B cell (primary cell): ENCODE measurements at regions not wholly inside any gene's neighbourhood (a gene's known extent, or its start where the extent isn't known, plus 50 kb on each side); places are given as distances from the start of the nearest gene placed in this dataset.

Experiments used
- ATAC-seq: fragments of 200-7000 bp; cut with Tn5 transposase; one replicate; pipeline ENCODE4 v1.10.0; 2021; ENCODE audit warnings: low read depth, mild to moderate bottlenecking, moderate number of reproducible peaks, moderate library complexity
- CTCF ChIA-PET: fragments of 350-600 bp; sonication (Branson Sonifier 250); formaldehyde crosslinking; loops from one replicate; lab custom pipeline; 2021; ENCODE audit warnings: antibody characterized with exemption, inconsistent platforms; lab: Charles Lee
- POLR2A ChIA-PET: fragments of 350-600 bp; sonication (Branson Sonifier 250); formaldehyde crosslinking; loops from one replicate; lab custom pipeline; 2021; ENCODE audit warnings: antibody characterized with exemption; lab: Charles Lee
- DNase-seq: peaks from one replicate; pipeline ENCODE4 v3.0.0; 2013
- H2AFZ ChIP-seq: 2 replicates; pipeline ENCODE4 v1.6.1; 2012; ENCODE audit warnings: mild to moderate bottlenecking, low read depth, low read length; ENCODE audit not compliant: insufficient read depth, poor library complexity, severe bottlenecking
- H3K27ac ChIP-seq, 2 donors: 1 replicate in 1 of 2; 2 replicates in 1 of 2; pipeline ENCODE4 v1.5.1; 2012 to 2013; ENCODE audit warnings: low read length in 2 of 2, mild to moderate bottlenecking in 2 of 2, moderate library complexity in 1 of 2
- H3K27me3 ChIP-seq, 4 experiments: fragments of 200-600 bp in 1 of 4; sonication (generic) in 1 of 4; replicated peaks in 1 of 4; 1 replicate in 2 of 4; 2 replicates in 2 of 4; pipeline versions ENCODE4 v1.6.1 to v1.7.0; 2013 to 2016; ENCODE audit warnings: low read length in 3 of 4, mild to moderate bottlenecking in 2 of 4, mixed read lengths in 1 of 4, moderate library complexity in 1 of 4; ENCODE audit not compliant: insufficient read depth in 4 of 4, control insufficient read depth in 3 of 4; ENCODE audit errors: control extremely low read depth in 1 of 4
- H3K36me3 ChIP-seq, 2 experiments: replicated peaks in 1 of 2; 1 replicate in 1 of 2; 2 replicates in 1 of 2; pipeline versions ENCODE4 v1.6.1 to v1.7.1; 2013; ENCODE audit warnings: low read length in 1 of 2; ENCODE audit not compliant: insufficient read depth in 2 of 2, control insufficient read depth in 1 of 2; ENCODE audit errors: control extremely low read depth in 1 of 2, extremely low read depth in 1 of 2
- H3K4me1 ChIP-seq, 2 donors: fragments of 200-600 bp in 1 of 2; sonication (generic) in 1 of 2; 1 replicate in 1 of 2; 2 replicates in 1 of 2; pipeline versions ENCODE4 v1.5.1 to v1.6.1; 2013 to 2017; ENCODE audit warnings: low read length in 2 of 2; ENCODE audit not compliant: control insufficient read depth in 2 of 2, insufficient read depth in 2 of 2
- H3K4me2 ChIP-seq: replicated peaks from 2 replicates; pipeline ENCODE3; 2012; ENCODE audit warnings: mild to moderate bottlenecking, low read depth, low read length; ENCODE audit not compliant: poor library complexity, severe bottlenecking
- H3K4me3 ChIP-seq, 5 experiments: fragments of 200-600 bp in 1 of 5; sonication (generic) in 1 of 5; 1 replicate in 3 of 5; 2 replicates in 2 of 5; pipeline versions ENCODE4 v1.5.1 to v1.7.0; 2011 to 2016; ENCODE audit warnings: low read length in 4 of 5, mild to moderate bottlenecking in 4 of 5, low read depth in 2 of 5, control low read depth in 1 of 5, moderate library complexity in 1 of 5; ENCODE audit not compliant: insufficient read depth in 1 of 5; ENCODE audit errors: control extremely low read depth in 1 of 5, extremely low read depth in 1 of 5
- H3K79me2 ChIP-seq: fragments of 200-600 bp; sonication (generic); one replicate; pipeline ENCODE4 v1.6.0; 2016; ENCODE audit warnings: low read length; ENCODE audit not compliant: control insufficient read depth, insufficient read depth
- H3K9ac ChIP-seq: fragments of 200-600 bp; sonication (generic); 2 replicates; pipeline ENCODE4 v1.6.1; 2017; ENCODE audit warnings: mild to moderate bottlenecking, low read length, moderate library complexity
- H3K9me3 ChIP-seq, 3 donors: one replicate each; pipeline versions ENCODE4 v1.6.1 to v1.7.1; 2013; ENCODE audit warnings: low read length in 2 of 3; ENCODE audit not compliant: control insufficient read depth in 2 of 3, insufficient read depth in 1 of 3; ENCODE audit errors: control extremely low read depth in 1 of 3
- H4K20me1 ChIP-seq: 2 replicates; pipeline ENCODE4 v1.6.0; 2012; ENCODE audit warnings: mild to moderate bottlenecking, low read length; ENCODE audit not compliant: insufficient read depth, control insufficient read depth, poor library complexity, severe bottlenecking
- H3K27ac Mint-ChIP-seq: one replicate; pipeline ENCODE4 v1.8.0; 2021; ENCODE audit warnings: mixed read lengths
- H3K27me3 Mint-ChIP-seq: one replicate; pipeline ENCODE4 v1.8.0; 2021; ENCODE audit warnings: mixed read lengths
- H3K4me1 Mint-ChIP-seq: one replicate; pipeline ENCODE4 v1.8.0; 2021; ENCODE audit warnings: mixed read lengths
- H3K4me3 Mint-ChIP-seq: one replicate; pipeline ENCODE4 v1.8.0; 2021; ENCODE audit warnings: mixed read lengths
- H3K9me3 Mint-ChIP-seq: one replicate; pipeline ENCODE4 v1.8.0; 2022; ENCODE audit warnings: mixed read lengths; ENCODE audit not compliant: insufficient read depth
- CTCF ChIP-seq: fragments of 200-600 bp; IDR thresholded peaks from one replicate; pipeline ENCODE4 v1.8.0; 2022; ENCODE audit warnings: antibody characterized with exemption, mild to moderate bottlenecking
- EZH2 ChIP-seq: IDR thresholded peaks from 2 replicates; pipeline ENCODE4 v1.6.1; 2012; ENCODE audit warnings: borderline replicate concordance, low read depth, mild to moderate bottlenecking, moderate library complexity, low read length; ENCODE audit not compliant: insufficient read depth, poor library complexity, severe bottlenecking
- WGBS: methylation state at CpG from one replicate; pipeline ENCODE4 v1.1.5; 2013; ENCODE audit warnings: missing lambda C conversion rate; ENCODE audit not compliant: insufficient coverage; 5-methylcytosine and 5-hydroxymethylcytosine counted together
- intact Hi-C: fragments of 100-400 bp; cut with micrococcal nuclease; formaldehyde crosslinking; loops from one replicate; pipeline ENCODE4 v1.10.0; 2022

- ATAC-seq = no peak
- H3K36me3 ChIP-seq = no peaks in the 10 kb centered on the region
- H3K4me3 ChIP-seq = no peak overlapping the region
- no peaks in the 10 kb centered on the region for H4K20me1 ChIP-seq
- Mint-ChIP-seq H3K4me3 (no peak overlapping the region), H3K27ac (no peak overlapping the region), H3K4me1 (peaks cover 14% of the 10 kb centered on the region), H3K27me3 (no peaks in the 10 kb centered on the region), H3K9me3 (no peaks in the 10 kb centered on the region)
- no peaks in the 10 kb centered on the region for H3K27me3 ChIP-seq
- ChIA-PET CTCF (no interaction called here), POLR2A (no interaction called here)
- intact Hi-C loops = no loop called here
- 78% methylated on average over 4 of the region's 5 CpGs for WGBS
- H2AFZ ChIP-seq = no peak overlapping the region
- no peak for TF ChIP-seq CTCF
- no peak for TF ChIP-seq EZH2
- no peak overlapping the region for H3K9ac ChIP-seq
- no peaks in the 10 kb centered on the region for H3K79me2 ChIP-seq
- no peaks in the 10 kb centered on the region for H3K9me3 ChIP-seq
- H3K4me1 ChIP-seq = peaks cover 5 to 8% of the 10 kb centered on the region in 2 donors
- no peak overlapping the region for H3K27ac ChIP-seq
- no peak for DNase-seq
- H3K4me2 ChIP-seq = no peak overlapping the region
Measured at GRCh38 chr6:139638179-139638941, 263.9 kb upstream of the CITED2 start.

GRCh38 chr6:139637766-139638165 is 263.3 kb upstream of the CITED2 start:
- H2AFZ ChIP-seq = no peak overlapping the region
- H3K9me3 Mint-ChIP-seq = no peaks in the 10 kb centered on the region
- CTCF ChIA-PET = no interaction called here
- peaks cover 14% of the 10 kb centered on the region for H3K4me1 Mint-ChIP-seq
- TF ChIP-seq CTCF (no peak), EZH2 (no peak)
- no peak overlapping the region for H3K4me3 Mint-ChIP-seq
- no peaks in the 10 kb centered on the region for H3K36me3 ChIP-seq
- no peak overlapping the region for H3K4me2 ChIP-seq
- DNase-seq = no peak
- H3K4me1 ChIP-seq = peaks cover 5 to 8% of the 10 kb centered on the region in 2 donors
- H3K9me3 ChIP-seq = no peaks in the 10 kb centered on the region
- no peaks in the 10 kb centered on the region for H4K20me1 ChIP-seq
- no peak overlapping the region for H3K4me3 ChIP-seq
- POLR2A ChIA-PET = no interaction called here
- intact Hi-C loops = no loop called here
- ATAC-seq = no peak
- H3K27me3 Mint-ChIP-seq = no peaks in the 10 kb centered on the region
- no peaks in the 10 kb centered on the region for H3K27me3 ChIP-seq
- no peaks in the 10 kb centered on the region for H3K79me2 ChIP-seq
- no peak overlapping the region for H3K27ac Mint-ChIP-seq
- no peak overlapping the region for H3K9ac ChIP-seq
- no peak overlapping the region for H3K27ac ChIP-seq
